SK-N-SH treated with all-trans-retinoic acid at 6 μM for 48 hours (cell line): ENCODE measurements at regions not wholly inside any gene's neighbourhood (a gene's known extent, or its start where the extent isn't known, plus 50 kb on each side); places are given as distances from the start of the nearest gene placed in this dataset.

Experiments
- ARNTL ChIP-seq: fragments of 450-650 bp; formaldehyde crosslinking; IDR thresholded peaks from 2 replicates; pipeline ENCODE4 v1.5.0; 2020; ENCODE audit warnings: low read depth, mild to moderate bottlenecking, moderate library complexity, borderline replicate concordance
- BACH2 ChIP-seq: fragments of 250-450 bp; sonication (Bioruptor Pico); IDR thresholded peaks from 2 replicates; pipeline ENCODE4 v1.9.0; 2021; ENCODE audit warnings: mild to moderate bottlenecking, borderline replicate concordance
- CSDC2 ChIP-seq: fragments of 250-450 bp; sonication (Bioruptor Pico); IDR thresholded peaks from 2 replicates; pipeline ENCODE4 v1.5.0; 2020; ENCODE audit warnings: mild to moderate bottlenecking, moderate library complexity
- GLIS3 ChIP-seq: fragments of 250-450 bp; sonication (Bioruptor Pico); IDR thresholded peaks from 2 replicates; pipeline ENCODE4 v1.5.0; 2020; ENCODE audit warnings: mild to moderate bottlenecking, moderate library complexity
- ISL1 ChIP-seq: fragments of 250-450 bp; sonication (Bioruptor Pico); IDR thresholded peaks from 2 replicates; pipeline ENCODE4 v2.1.2; 2022; ENCODE audit warnings: mild to moderate bottlenecking, moderate library complexity
- OSR1 ChIP-seq: fragments of 250-450 bp; sonication (Bioruptor Pico); IDR thresholded peaks from 2 replicates; pipeline ENCODE4 v1.8.0; 2022; ENCODE audit warnings: moderate library complexity, mild to moderate bottlenecking, inconsistent platforms
- RARB ChIP-seq: fragments of 250-450 bp; sonication (Bioruptor Pico); IDR thresholded peaks from 2 replicates; pipeline ENCODE4 v1.8.0; 2021; ENCODE audit warnings: mild to moderate bottlenecking, moderate library complexity
- ZFP3 ChIP-seq: fragments of 250-450 bp; sonication (Bioruptor Pico); IDR thresholded peaks from 2 replicates; pipeline ENCODE4 v1.5.0; 2020; ENCODE audit warnings: mild to moderate bottlenecking, moderate library complexity
- ZNF70 ChIP-seq: fragments of 450-650 bp; formaldehyde crosslinking; IDR thresholded peaks from 2 replicates; pipeline ENCODE4 v1.5.0; 2020; ENCODE audit warnings: mild to moderate bottlenecking, moderate library complexity
- TF ChIP-seq, protein P1 (sequence below): fragments of 250-450 bp; sonication (Bioruptor Pico); IDR thresholded peaks from 2 replicates; pipeline ENCODE4 v1.5.1; 2020; ENCODE audit warnings: low read depth, mild to moderate bottlenecking, moderate library complexity
- TF ChIP-seq, protein P2 (sequence below): fragments of 250-450 bp; sonication (Bioruptor Pico); IDR thresholded peaks from 2 replicates; pipeline ENCODE4 v1.5.1; 2021; ENCODE audit warnings: mild to moderate bottlenecking, moderate library complexity
- TF ChIP-seq, protein P3 (sequence below): fragments of 250-450 bp; sonication (Bioruptor Pico); IDR thresholded peaks from 2 replicates; pipeline ENCODE4 v1.8.0; 2020; ENCODE audit warnings: mild to moderate bottlenecking, moderate library complexity, borderline replicate concordance

DNA sequence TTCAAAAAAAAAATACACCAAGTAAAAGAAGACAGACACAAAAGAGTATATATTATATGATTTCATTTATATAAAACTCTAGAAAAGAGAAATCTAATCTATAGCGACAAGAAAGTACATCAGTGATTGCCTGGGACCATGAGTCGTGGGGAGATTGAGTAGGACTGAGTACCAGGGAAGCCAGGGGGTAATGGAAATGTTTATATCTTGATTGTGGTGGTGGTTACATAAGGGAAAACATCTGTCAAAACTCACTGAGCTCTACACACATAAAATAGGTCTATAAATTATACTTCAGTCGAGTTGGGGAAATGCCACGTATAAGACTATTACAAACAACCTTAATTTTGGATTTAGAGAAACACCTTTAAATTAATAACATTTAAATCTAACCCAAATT, 117.4 kb downstream of the TRIM29 start:
- TF ChIP-seq ZFP3 (CRISPR knock-in tag): no peak
- TF ChIP-seq, protein P1, sequence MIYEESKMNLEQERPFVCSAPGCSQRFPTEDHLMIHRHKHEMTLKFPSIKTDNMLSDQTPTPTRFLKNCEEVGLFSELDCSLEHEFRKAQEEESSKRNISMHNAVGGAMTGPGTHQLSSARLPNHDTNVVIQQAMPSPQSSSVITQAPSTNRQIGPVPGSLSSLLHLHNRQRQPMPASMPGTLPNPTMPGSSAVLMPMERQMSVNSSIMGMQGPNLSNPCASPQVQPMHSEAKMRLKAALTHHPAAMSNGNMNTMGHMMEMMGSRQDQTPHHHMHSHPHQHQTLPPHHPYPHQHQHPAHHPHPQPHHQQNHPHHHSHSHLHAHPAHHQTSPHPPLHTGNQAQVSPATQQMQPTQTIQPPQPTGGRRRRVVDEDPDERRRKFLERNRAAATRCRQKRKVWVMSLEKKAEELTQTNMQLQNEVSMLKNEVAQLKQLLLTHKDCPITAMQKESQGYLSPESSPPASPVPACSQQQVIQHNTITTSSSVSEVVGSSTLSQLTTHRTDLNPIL: no peak
- TF ChIP-seq, protein P2, sequence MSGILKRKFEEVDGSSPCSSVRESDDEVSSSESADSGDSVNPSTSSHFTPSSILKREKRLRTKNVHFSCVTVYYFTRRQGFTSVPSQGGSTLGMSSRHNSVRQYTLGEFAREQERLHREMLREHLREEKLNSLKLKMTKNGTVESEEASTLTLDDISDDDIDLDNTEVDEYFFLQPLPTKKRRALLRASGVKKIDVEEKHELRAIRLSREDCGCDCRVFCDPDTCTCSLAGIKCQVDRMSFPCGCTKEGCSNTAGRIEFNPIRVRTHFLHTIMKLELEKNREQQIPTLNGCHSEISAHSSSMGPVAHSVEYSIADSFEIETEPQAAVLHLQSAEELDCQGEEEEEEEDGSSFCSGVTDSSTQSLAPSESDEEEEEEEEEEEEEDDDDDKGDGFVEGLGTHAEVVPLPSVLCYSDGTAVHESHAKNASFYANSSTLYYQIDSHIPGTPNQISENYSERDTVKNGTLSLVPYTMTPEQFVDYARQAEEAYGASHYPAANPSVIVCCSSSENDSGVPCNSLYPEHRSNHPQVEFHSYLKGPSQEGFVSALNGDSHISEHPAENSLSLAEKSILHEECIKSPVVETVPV (CRISPR knock-in tag): no peak
- TF ChIP-seq, protein P3, sequence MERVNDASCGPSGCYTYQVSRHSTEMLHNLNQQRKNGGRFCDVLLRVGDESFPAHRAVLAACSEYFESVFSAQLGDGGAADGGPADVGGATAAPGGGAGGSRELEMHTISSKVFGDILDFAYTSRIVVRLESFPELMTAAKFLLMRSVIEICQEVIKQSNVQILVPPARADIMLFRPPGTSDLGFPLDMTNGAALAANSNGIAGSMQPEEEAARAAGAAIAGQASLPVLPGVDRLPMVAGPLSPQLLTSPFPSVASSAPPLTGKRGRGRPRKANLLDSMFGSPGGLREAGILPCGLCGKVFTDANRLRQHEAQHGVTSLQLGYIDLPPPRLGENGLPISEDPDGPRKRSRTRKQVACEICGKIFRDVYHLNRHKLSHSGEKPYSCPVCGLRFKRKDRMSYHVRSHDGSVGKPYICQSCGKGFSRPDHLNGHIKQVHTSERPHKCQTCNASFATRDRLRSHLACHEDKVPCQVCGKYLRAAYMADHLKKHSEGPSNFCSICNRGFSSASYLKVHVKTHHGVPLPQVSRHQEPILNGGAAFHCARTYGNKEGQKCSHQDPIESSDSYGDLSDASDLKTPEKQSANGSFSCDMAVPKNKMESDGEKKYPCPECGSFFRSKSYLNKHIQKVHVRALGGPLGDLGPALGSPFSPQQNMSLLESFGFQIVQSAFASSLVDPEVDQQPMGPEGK (CRISPR knock-in tag): no peak
- TF ChIP-seq RARB (CRISPR knock-in tag): no peak
- no peak for TF ChIP-seq GLIS3 (CRISPR knock-in tag)
- no peak for TF ChIP-seq OSR1 (CRISPR knock-in tag)
- TF ChIP-seq ARNTL (CRISPR knock-in tag): no peak
- no peak for TF ChIP-seq ISL1 (CRISPR knock-in tag)
- no peak for TF ChIP-seq ZNF70 (CRISPR knock-in tag)
- no peak for TF ChIP-seq BACH2 (CRISPR knock-in tag)
- no peak for TF ChIP-seq CSDC2 (CRISPR knock-in tag)
